Upper lobe of left lung (tissue), 6 donors: ENCODE measurements at regions not wholly inside any gene's neighbourhood (a gene's known extent, or its start where the extent isn't known, plus 50 kb on each side); places are given as distances from the start of the nearest gene placed in this dataset.
A peak's percentile ranks its signal among the peaks of the same experiment; 100 is the strongest.
"Not testable (repeated sequence)": the region's sequence is repeated elsewhere in the genome, so short reads cannot be mapped to it uniquely, and the experiment has no call there.

Experiments used
- ATAC-seq, 2 donors: fragments of 200-7000 bp; cut with Tn5 transposase; one replicate each; pipeline ENCODE4 v1.9.1; 2022; ENCODE audit warnings: mild to moderate bottlenecking in 2 of 2, moderate library complexity in 2 of 2; ENCODE audit not compliant: low FRiP score in 2 of 2
- DNase-seq, 2 donors: peaks; one replicate each; pipeline ENCODE4 v3.0.0-alpha.2; 2019 to 2020
- H3K27ac ChIP-seq, 4 donors: fragments of 200-600 bp; sonication (generic); one replicate each; pipeline ENCODE4 v1.5.1; 2016 to 2019
- H3K27me3 ChIP-seq, 4 donors: fragments of 200-600 bp; sonication (generic); one replicate each; pipeline ENCODE4 v1.5.1; 2017 to 2019
- H3K36me3 ChIP-seq, 4 donors: fragments of 200-600 bp; sonication (generic); one replicate each; pipeline ENCODE4 v1.5.1; 2016 to 2019
- H3K4me1 ChIP-seq, 4 donors: fragments of 200-600 bp; sonication (generic); one replicate each; pipeline ENCODE4 v1.5.1; 2018 to 2019
- H3K4me3 ChIP-seq, 4 donors: fragments of 200-600 bp; sonication (generic); one replicate each; pipeline ENCODE4 v1.5.1; 2017 to 2019; ENCODE audit warnings: mild to moderate bottlenecking in 2 of 4, moderate library complexity in 1 of 4
- H3K9me3 ChIP-seq, 4 donors: fragments of 200-600 bp; sonication (generic); one replicate each; pipeline ENCODE4 v1.5.1; 2018 to 2019
- CTCF ChIP-seq, 6 experiments: fragments of 450-650 bp in 4 of 6; fragments of 200-600 bp in 2 of 6; sonication (generic) in 2 of 6; IDR thresholded peaks; one replicate each; pipeline ENCODE4 v1.5.1; 2016 to 2019; ENCODE audit warnings: antibody characterized with exemption in 6 of 6
- EP300 ChIP-seq, 4 donors: sonication (generic); formaldehyde crosslinking; IDR thresholded peaks; one replicate each; pipeline ENCODE4 v1.5.1; 2017; ENCODE audit warnings: antibody characterized with exemption in 4 of 4, control low read depth in 2 of 4
- POLR2A ChIP-seq, 4 donors: fragments of 450-650 bp; IDR thresholded peaks; one replicate each; pipeline ENCODE4 v1.5.1; 2016 to 2017; ENCODE audit warnings: antibody characterized with exemption in 4 of 4, mild to moderate bottlenecking in 2 of 4
- POLR2AphosphoS5 ChIP-seq, 2 donors: sonication (generic); formaldehyde crosslinking; IDR thresholded peaks; one replicate each; pipeline ENCODE4 v1.5.1; 2017; ENCODE audit warnings: antibody characterized with exemption in 2 of 2
- WGBS, 2 donors: methylation state at CpG; one replicate each; pipeline ENCODE4 v1.1.5; 2017 to 2018; 5-methylcytosine and 5-hydroxymethylcytosine counted together
- donor health status: DM: no; HTN: no; CAD: no; lungs with moderate emphysema.
- donor health status: DM: no; HTN: yes; CAD: no; lungs with severe emphysema.

DNA sequence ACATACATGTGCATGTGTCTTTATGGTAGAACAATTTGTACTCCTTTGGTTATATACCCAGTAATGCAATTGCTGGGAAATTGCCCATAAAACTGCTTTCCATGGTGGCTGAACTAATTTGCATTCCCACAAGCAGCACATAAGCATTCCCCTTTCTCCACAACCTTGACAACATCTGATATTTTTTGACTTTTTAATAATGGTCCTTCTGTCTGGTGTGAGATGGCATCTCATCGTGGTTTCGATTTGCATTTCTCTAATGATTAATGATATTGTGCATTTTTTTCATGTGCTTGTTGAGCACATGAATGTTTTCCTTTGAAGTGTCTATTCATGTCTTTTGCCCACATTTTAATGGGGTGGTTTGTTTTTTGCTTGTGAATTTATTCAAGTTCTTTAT lies 166.0 kb downstream of the TMEM47 start:
- no peak for TF ChIP-seq EP300 (IDR thresholded peaks at IDR 0.05)
- TF ChIP-seq POLR2A (IDR thresholded peaks at IDR 0.05) = no peak
- TF ChIP-seq POLR2AphosphoS5 (IDR thresholded peaks at IDR 0.05) = no peak
- TF ChIP-seq CTCF (IDR thresholded peaks at IDR 0.05) = no peak
- WGBS, 2 donors = 69 to 81% methylated on average over 2 of the region's 2 CpGs
- Histone ChIP-seq H3K4me3 (no peak overlapping the region), H3K9me3 (no peaks in the 10 kb centered on the region), H3K36me3 (no peaks in the 10 kb centered on the region), H3K27ac (no peak overlapping the region), H3K27me3 (no peaks in the 10 kb centered on the region), H3K4me1 (no peaks in the 10 kb centered on the region)
- no peak for DNase-seq
- no peak for ATAC-seq

GRCh38 chrX:34487364-34487763 lies 169.7 kb downstream of the TMEM47 start:
- no peak overlapping the region for H3K27ac ChIP-seq
- TF ChIP-seq EP300 (IDR thresholded peaks at IDR 0.05) (no peak), CTCF (IDR thresholded peaks at IDR 0.05) (no peak), POLR2A (IDR thresholded peaks at IDR 0.05) (no peak), POLR2AphosphoS5 (IDR thresholded peaks at IDR 0.05) (no peak)

DNA sequence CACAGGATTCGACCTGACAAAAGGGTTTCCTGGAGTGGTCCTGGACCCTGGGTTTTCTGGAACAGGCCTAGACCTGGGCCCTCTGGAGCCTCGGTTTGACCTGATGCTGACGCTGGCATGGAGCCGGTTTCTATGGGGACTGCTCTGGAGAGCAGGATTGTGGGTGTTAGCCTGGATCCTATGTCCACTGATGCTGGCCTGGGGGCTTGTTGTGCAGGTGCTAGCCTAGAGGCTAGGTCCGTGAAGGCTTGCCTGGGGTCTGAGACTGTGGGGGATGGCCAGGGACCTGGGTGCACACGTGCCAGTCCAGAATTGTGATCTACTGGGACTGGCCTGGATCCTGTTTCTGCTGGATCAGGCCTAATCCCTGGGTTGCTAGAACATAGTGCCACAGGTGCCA lies 173.1 kb downstream of the TMEM47 start:
- H3K4me1 ChIP-seq = no peaks in the 10 kb centered on the region
- TF ChIP-seq POLR2AphosphoS5 (IDR thresholded peaks at IDR 0.05) = no peak
- TF ChIP-seq EP300 (IDR thresholded peaks at IDR 0.05) = no peak
- TF ChIP-seq POLR2A (IDR thresholded peaks at IDR 0.05) = no peak
- TF ChIP-seq CTCF (IDR thresholded peaks at IDR 0.05) = no peak
- no peaks in the 10 kb centered on the region for H3K9me3 ChIP-seq
- H3K27me3 ChIP-seq = no peaks in the 10 kb centered on the region
- H3K4me3 ChIP-seq = no peak overlapping the region
- H3K36me3 ChIP-seq = no peaks in the 10 kb centered on the region
- H3K27ac ChIP-seq = no peak overlapping the region
- DNase-seq = no peak
- WGBS, 2 donors = 78% methylated on average over 3 of the region's 6 CpGs; no CpG with 5 or more reads in 1 of the 2 donors
- ATAC-seq = peak in 1 of 2 donors; percentile 55

More at GRCh38 chrX:34487364-34487763, 169.7 kb downstream of the TMEM47 start:
- no peaks in the 10 kb centered on the region for H3K27me3 ChIP-seq
- DNase-seq (no peak), ATAC-seq (no peak)
- H3K4me1 ChIP-seq = no peaks in the 10 kb centered on the region
- H3K9me3 ChIP-seq = no peaks in the 10 kb centered on the region
- H3K36me3 ChIP-seq = no peaks in the 10 kb centered on the region
- no peak overlapping the region for H3K4me3 ChIP-seq

- no peaks in the 10 kb centered on the region for H3K9me3 ChIP-seq
- no peak for DNase-seq
- no peaks in the 10 kb centered on the region for H3K27me3 ChIP-seq
- no peak overlapping the region for H3K4me3 ChIP-seq
- WGBS, 2 donors = 67 to 93% methylated on average over 1 of the region's 1 CpG
- no peaks in the 10 kb centered on the region for H3K36me3 ChIP-seq
- no peaks in the 10 kb centered on the region for H3K4me1 ChIP-seq
- no peak overlapping the region for H3K27ac ChIP-seq
- ATAC-seq = no peak
- TF ChIP-seq CTCF (IDR thresholded peaks at IDR 0.05) (no peak), EP300 (IDR thresholded peaks at IDR 0.05) (no peak), POLR2A (IDR thresholded peaks at IDR 0.05) (no peak), POLR2AphosphoS5 (IDR thresholded peaks at IDR 0.05) (no peak)
Observed at GRCh38 chrX:34470507-34470906, 186.6 kb downstream of the TMEM47 start.

- Histone ChIP-seq H3K27ac (no peak overlapping the region), H3K4me3 (no peak overlapping the region), H3K9me3 (no peaks in the 10 kb centered on the region), H3K27me3 (no peaks in the 10 kb centered on the region), H3K36me3 (no peaks in the 10 kb centered on the region), H3K4me1 (no peaks in the 10 kb centered on the region)
- TF ChIP-seq POLR2AphosphoS5 (IDR thresholded peaks at IDR 0.05) (no peak), POLR2A (IDR thresholded peaks at IDR 0.05) (no peak), EP300 (IDR thresholded peaks at IDR 0.05) (no peak), CTCF (IDR thresholded peaks at IDR 0.05) (no peak)
- no peak for DNase-seq
- 53 to 59% methylated on average over 3 of the region's 3 CpGs for WGBS, 2 donors
- ATAC-seq = no peak
Observed at GRCh38 chrX:34467437-34467836, 189.6 kb downstream of the TMEM47 start.

DNA sequence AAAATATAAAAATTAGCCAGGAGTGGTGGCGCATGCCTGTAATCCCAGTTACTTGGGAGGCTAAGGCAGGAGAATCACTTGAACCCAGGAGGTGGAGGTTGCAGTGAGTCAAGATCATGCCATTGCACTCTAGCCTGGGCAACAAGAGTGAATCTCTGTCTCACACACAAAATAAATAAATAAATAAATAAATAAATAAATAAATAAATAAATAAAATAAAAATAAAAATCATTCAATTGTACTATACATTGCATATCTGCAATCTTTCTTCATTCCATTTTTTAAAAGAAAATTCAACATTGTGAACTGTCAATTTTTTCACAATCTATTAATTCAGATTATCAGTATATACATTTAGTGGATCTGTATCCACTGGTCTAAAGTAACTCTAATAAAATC lies 193.9 kb downstream of the TMEM47 start:
- not testable (repeated sequence) for H3K9me3 ChIP-seq, H3K4me3 ChIP-seq, DNase-seq, H3K36me3 ChIP-seq, H3K4me1 ChIP-seq, H3K27me3 ChIP-seq, ATAC-seq, H3K27ac ChIP-seq
- 88 to 94% methylated on average over 1 of the region's 1 CpG for WGBS, 2 donors

DNA sequence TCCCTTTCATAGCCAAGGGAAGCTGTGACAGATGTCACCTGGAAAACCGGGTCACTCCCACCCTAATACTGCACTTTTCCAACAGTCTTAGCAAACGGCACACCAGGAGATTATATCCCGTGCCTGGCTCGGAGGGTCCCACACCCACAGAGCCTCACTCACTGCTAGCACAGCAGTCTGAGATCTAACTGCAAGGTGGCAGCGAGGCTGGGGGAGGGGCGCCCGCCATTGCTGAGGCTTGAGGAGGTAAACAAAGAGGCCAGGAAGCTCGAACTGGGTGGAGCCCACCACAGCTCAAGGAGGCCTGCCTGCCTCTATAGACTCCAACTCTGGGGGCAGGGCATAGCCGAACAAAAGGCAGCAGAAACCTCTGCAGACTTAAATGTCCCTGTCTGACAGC lies 199.2 kb downstream of the TMEM47 start:
- H3K4me1 ChIP-seq, H3K36me3 ChIP-seq, H3K9me3 ChIP-seq, ATAC-seq, H3K27ac ChIP-seq, H3K27me3 ChIP-seq, DNase-seq, H3K4me3 ChIP-seq: not testable (repeated sequence)
- WGBS, 2 donors = 75% methylated on average over 9 of the region's 9 CpGs; no CpG with 5 or more reads in 1 of the 2 donors
